Endodermal cell (in vitro differentiated cells): ENCODE measurements at regions not wholly inside any gene's neighbourhood (a gene's known extent, or its start where the extent isn't known, plus 50 kb on each side); places are given as distances from the start of the nearest gene placed in this dataset.

Experiments
- DNase-seq: peaks from one replicate; pipeline ENCODE4 v3.0.0-alpha.2; 2017
- H3K27ac ChIP-seq: 2 replicates; pipeline ENCODE4 v1.5.1; 2013; ENCODE audit warnings: mild to moderate bottlenecking, low read depth, low read length, moderate library complexity
- H3K27me3 ChIP-seq: 2 replicates; pipeline ENCODE4 v1.6.1; 2013; ENCODE audit warnings: mild to moderate bottlenecking, low read length, moderate library complexity; ENCODE audit not compliant: insufficient read depth, control insufficient read depth, poor library complexity, severe bottlenecking
- H3K36me3 ChIP-seq: 2 replicates; pipeline ENCODE4 v1.7.0; 2013; ENCODE audit warnings: mild to moderate bottlenecking, low read length, moderate library complexity; ENCODE audit not compliant: control insufficient read depth, insufficient read depth
- H3K4me1 ChIP-seq: one replicate; pipeline ENCODE4 v1.7.0; 2013; ENCODE audit warnings: low read length; ENCODE audit not compliant: control insufficient read depth, insufficient read depth
- H3K4me3 ChIP-seq: 2 replicates; pipeline ENCODE4 v1.5.1; 2013; ENCODE audit warnings: mild to moderate bottlenecking, low read length, moderate library complexity
- H3K9ac ChIP-seq: 2 replicates; pipeline ENCODE4 v1.6.1; 2013; ENCODE audit warnings: mild to moderate bottlenecking, low read length, moderate library complexity; ENCODE audit not compliant: poor library complexity, severe bottlenecking; ENCODE audit errors: extremely low read depth
- H3K9me3 ChIP-seq: 2 replicates; pipeline ENCODE4 v1.6.1; 2013; ENCODE audit warnings: mild to moderate bottlenecking, low read length, moderate library complexity; ENCODE audit not compliant: control insufficient read depth
- H3K27ac Mint-ChIP-seq: 2 replicates; pipeline ENCODE4 v1.8.0; 2020; ENCODE audit warnings: mixed read lengths
- H3K27me3 Mint-ChIP-seq: 2 replicates; pipeline ENCODE4 v1.8.0; 2021; ENCODE audit warnings: mild to moderate bottlenecking, mixed read lengths; ENCODE audit not compliant: insufficient read depth
- H3K36me3 Mint-ChIP-seq: 2 replicates; pipeline ENCODE4 v1.8.0; 2020; ENCODE audit warnings: low read depth, mixed read lengths
- H3K4me1 Mint-ChIP-seq: 2 replicates; pipeline ENCODE4 v1.8.0; 2020; ENCODE audit warnings: mixed read lengths
- H3K4me3 Mint-ChIP-seq: 2 replicates; pipeline ENCODE4 v1.8.0; 2020; ENCODE audit warnings: mild to moderate bottlenecking, moderate library complexity, mixed read lengths
- H3K9me3 Mint-ChIP-seq: 2 replicates; pipeline ENCODE4 v1.8.0; 2020; ENCODE audit warnings: mild to moderate bottlenecking, mixed read lengths
- WGBS, 2 experiments: methylation state at CpG; one replicate each; pipeline versions ENCODE4 v1.1.5 to v1.1.7; 2013; ENCODE audit warnings: missing lambda C conversion rate in 2 of 2, mixed read lengths in 1 of 2; ENCODE audit not compliant: insufficient coverage in 1 of 2, insufficient read length in 1 of 2; 5-methylcytosine and 5-hydroxymethylcytosine counted together
- TF ChIP-seq, protein P1 (sequence below): fragments of 200-600 bp; sonication (generic); conservative IDR thresholded peaks from 2 replicates; pipeline ENCODE4 v1.5.0; 2021; ENCODE audit warnings: antibody characterized with exemption, mild to moderate bottlenecking

DNA sequence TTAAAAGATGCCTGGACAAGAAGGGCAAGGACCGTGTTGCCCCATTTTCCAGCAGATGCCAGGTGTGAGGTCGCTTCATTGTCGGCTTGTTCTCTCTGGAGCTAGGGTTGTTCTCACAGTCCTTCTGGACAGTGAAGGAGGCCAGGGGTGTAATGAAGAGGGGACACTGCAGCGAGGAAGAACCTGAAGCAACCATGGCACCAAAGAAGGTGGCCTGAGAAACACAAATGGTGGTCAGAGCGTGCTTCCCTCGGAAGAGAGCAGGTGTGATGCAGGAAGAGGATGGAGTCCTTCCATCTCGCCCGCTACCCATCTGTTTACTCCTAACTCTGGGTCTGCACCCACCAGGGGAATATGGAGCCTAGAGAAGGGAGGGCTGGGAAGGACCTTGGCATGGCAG is 50.3 kb upstream of the TWIST2 start:
- H3K27me3 ChIP-seq = no peaks in the 10 kb centered on the region
- H3K36me3 ChIP-seq = no peaks in the 10 kb centered on the region
- H3K27ac Mint-ChIP-seq = no peak overlapping the region
- no peak overlapping the region for H3K27ac ChIP-seq
- no peak for DNase-seq
- no peaks in the 10 kb centered on the region for H3K36me3 Mint-ChIP-seq
- no peak overlapping the region for H3K9ac ChIP-seq
- 91% methylated on average over 3 to 8 of the region's 8 CpGs for WGBS, 2 experiments
- H3K4me1 ChIP-seq = no peaks in the 10 kb centered on the region
- no peak overlapping the region for H3K4me3 ChIP-seq
- H3K27me3 Mint-ChIP-seq = peaks cover 10% of the 10 kb centered on the region
- TF ChIP-seq, protein P1, sequence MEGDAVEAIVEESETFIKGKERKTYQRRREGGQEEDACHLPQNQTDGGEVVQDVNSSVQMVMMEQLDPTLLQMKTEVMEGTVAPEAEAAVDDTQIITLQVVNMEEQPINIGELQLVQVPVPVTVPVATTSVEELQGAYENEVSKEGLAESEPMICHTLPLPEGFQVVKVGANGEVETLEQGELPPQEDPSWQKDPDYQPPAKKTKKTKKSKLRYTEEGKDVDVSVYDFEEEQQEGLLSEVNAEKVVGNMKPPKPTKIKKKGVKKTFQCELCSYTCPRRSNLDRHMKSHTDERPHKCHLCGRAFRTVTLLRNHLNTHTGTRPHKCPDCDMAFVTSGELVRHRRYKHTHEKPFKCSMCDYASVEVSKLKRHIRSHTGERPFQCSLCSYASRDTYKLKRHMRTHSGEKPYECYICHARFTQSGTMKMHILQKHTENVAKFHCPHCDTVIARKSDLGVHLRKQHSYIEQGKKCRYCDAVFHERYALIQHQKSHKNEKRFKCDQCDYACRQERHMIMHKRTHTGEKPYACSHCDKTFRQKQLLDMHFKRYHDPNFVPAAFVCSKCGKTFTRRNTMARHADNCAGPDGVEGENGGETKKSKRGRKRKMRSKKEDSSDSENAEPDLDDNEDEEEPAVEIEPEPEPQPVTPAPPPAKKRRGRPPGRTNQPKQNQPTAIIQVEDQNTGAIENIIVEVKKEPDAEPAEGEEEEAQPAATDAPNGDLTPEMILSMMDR = no peak
- no peaks in the 10 kb centered on the region for H3K9me3 Mint-ChIP-seq
- H3K4me3 Mint-ChIP-seq = no peak overlapping the region
- H3K4me1 Mint-ChIP-seq = no peaks in the 10 kb centered on the region
- H3K9me3 ChIP-seq = no peaks in the 10 kb centered on the region
